ENCODE measurements at regions not wholly inside any gene's neighbourhood (a gene's known extent, or its start where the extent isn't known, plus 50 kb on each side); places are given as distances from the start of the nearest gene placed in this dataset.

GRCh38 chr14:24693353-24693737, 59.4 kb upstream of the GZMB start:
- DNase-seq (ENCODE audit: low read depth in 2 of 2), result no peak

- DNase-seq (ENCODE audit: low read depth in 2 of 2), result no peak
Measured at GRCh38 chr14:24692382-24693352, 58.7 kb upstream of the GZMB start.

GRCh38 chr14:24690492-24690891, 56.5 kb upstream of the GZMB start:
- no peak for DNase-seq (ENCODE audit: low read depth in 2 of 2)

- DNase-seq (ENCODE audit: low read depth in 2 of 2), result no peak
Measured at GRCh38 chr14:24688030-24688658, 54.2 kb upstream of the GZMB start.

Measured in lung microvascular endothelial cell (primary cell).